ENCODE measurements at regions not wholly inside any gene's neighbourhood (a gene's known extent, or its start where the extent isn't known, plus 50 kb on each side); places are given as distances from the start of the nearest gene placed in this dataset.
"Not testable (repeated sequence)": the region's sequence is repeated elsewhere in the genome, so short reads cannot be mapped to it uniquely, and the experiment has no call there.

GRCh38 chr12:119932921-119933320, 55.8 kb upstream of the CIT start:
- H3K4me3 ChIP-seq (replicated peaks in 1 of 3; ENCODE audit: insufficient read depth in 1 of 3, low read depth in 1 of 3, low read length in 3 of 3), result no peak overlapping the region
- no peak overlapping the region for H3K27ac ChIP-seq (ENCODE audit: insufficient read depth, low read depth, low read length)
- H3K27me3 ChIP-seq (ENCODE audit: control insufficient read depth in 2 of 2, insufficient read depth in 2 of 2, low read length in 2 of 2), result no peaks in the 10 kb centered on the region
- ChIA-PET POLR2A (no interaction called here), CTCF (no interaction called here)
- intact Hi-C loops (cut with micrococcal nuclease), result no loop called here
- no peaks in the 10 kb centered on the region for H3K4me1 ChIP-seq (ENCODE audit: control insufficient read depth, extremely low read depth, insufficient read depth, low read length)
- H4K20me1 ChIP-seq (replicated peaks; ENCODE audit: control insufficient read depth, extremely low read depth, insufficient read depth, low read length), result no peaks in the 10 kb centered on the region
- H3K9me3 ChIP-seq (replicated peaks; ENCODE audit: control insufficient read depth, insufficient read depth, low read length), result no peaks in the 10 kb centered on the region
- no peak overlapping the region for H3K9ac ChIP-seq (replicated peaks; ENCODE audit: extremely low read depth, insufficient read depth, low read length)
- no peaks in the 10 kb centered on the region for H3K79me2 ChIP-seq (ENCODE audit: control insufficient read depth, insufficient read depth, low read length)
- no peak overlapping the region for H3K4me2 ChIP-seq (ENCODE audit: insufficient read depth, low read length)
- no peak for DNase-seq (ENCODE audit: low read depth, low spot score)
- dilution Hi-C loops (cut with MboI; ENCODE audit: extremely low pct_ligation_motif_present, low sequenced_read_pairs), result no loop called here
- H2AFZ ChIP-seq (ENCODE audit: low read depth, low read length), result no peak overlapping the region
- TF ChIP-seq EZH2 (IDR thresholded peaks at IDR 0.05; ENCODE audit: borderline replicate concordance, low read depth, low read length, severe bottlenecking) (no peak), JUN (IDR thresholded peaks at IDR 0.05; ENCODE audit: borderline replicate concordance, insufficient read depth, insufficient read length, low read depth) (no peak), POLR2AphosphoS5 (IDR thresholded peaks at IDR 0.05; ENCODE audit: insufficient read depth, low read depth, low read length) (no peak), GATA2 (IDR thresholded peaks at IDR 0.05; ENCODE audit: insufficient read depth, insufficient read length, low read depth, low read length) (no peak), POLR2A (IDR thresholded peaks at IDR 0.05; ENCODE audit: low read depth, low read length) (no peak), FOS (IDR thresholded peaks at IDR 0.05; ENCODE audit: borderline replicate concordance, insufficient read depth, low read length) (no peak), MYC (IDR thresholded peaks at IDR 0.05; ENCODE audit: low read depth, low read length) (no peak)
- TF ChIP-seq, protein P1, sequence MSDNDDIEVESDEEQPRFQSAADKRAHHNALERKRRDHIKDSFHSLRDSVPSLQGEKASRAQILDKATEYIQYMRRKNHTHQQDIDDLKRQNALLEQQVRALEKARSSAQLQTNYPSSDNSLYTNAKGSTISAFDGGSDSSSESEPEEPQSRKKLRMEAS (IDR thresholded peaks at IDR 0.05; ENCODE audit: insufficient read depth, insufficient read length), result no peak
- TF ChIP-seq, protein P2, sequence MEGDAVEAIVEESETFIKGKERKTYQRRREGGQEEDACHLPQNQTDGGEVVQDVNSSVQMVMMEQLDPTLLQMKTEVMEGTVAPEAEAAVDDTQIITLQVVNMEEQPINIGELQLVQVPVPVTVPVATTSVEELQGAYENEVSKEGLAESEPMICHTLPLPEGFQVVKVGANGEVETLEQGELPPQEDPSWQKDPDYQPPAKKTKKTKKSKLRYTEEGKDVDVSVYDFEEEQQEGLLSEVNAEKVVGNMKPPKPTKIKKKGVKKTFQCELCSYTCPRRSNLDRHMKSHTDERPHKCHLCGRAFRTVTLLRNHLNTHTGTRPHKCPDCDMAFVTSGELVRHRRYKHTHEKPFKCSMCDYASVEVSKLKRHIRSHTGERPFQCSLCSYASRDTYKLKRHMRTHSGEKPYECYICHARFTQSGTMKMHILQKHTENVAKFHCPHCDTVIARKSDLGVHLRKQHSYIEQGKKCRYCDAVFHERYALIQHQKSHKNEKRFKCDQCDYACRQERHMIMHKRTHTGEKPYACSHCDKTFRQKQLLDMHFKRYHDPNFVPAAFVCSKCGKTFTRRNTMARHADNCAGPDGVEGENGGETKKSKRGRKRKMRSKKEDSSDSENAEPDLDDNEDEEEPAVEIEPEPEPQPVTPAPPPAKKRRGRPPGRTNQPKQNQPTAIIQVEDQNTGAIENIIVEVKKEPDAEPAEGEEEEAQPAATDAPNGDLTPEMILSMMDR (IDR thresholded peaks at IDR 0.05; ENCODE audit: extremely low read depth in 1 of 2, insufficient read depth in 1 of 2, low read depth in 1 of 2, low read length in 2 of 2), result no peak
- no TSS peak for BruUV-seq (replicated peaks)
- FAIRE-seq, result no peak
- no peaks in the 10 kb centered on the region for H3K9me1 ChIP-seq (replicated peaks; ENCODE audit: control insufficient read depth, extremely low read depth, insufficient read depth, low read length)
- H3K36me3 ChIP-seq (ENCODE audit: control insufficient read depth in 2 of 2, extremely low read depth in 1 of 2, insufficient read depth in 2 of 2, low read length in 2 of 2), result no peaks in the 10 kb centered on the region

DNA sequence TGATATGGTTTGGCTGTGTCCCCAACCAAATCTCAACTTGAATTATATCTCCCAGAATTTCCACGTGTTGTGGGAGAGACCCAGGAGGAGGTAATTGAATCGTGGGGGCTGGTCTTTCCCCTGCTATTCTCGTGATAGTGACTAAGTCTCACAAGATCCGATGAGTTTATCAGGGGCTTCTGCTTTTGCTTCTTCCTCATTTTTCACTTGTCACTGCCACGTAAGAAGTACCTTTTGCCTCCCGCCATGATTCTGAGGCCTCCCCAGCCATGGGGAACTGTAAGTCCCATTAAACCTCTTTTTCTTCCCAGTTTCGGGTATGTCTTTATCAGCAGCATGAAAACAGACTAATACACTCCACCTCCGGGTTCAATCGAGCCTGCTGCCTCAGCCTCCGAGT, 54.3 kb upstream of the BICDL1 start:
- DNase-seq (ENCODE audit: low read depth, low spot score); H3K27me3 ChIP-seq (ENCODE audit: control insufficient read depth in 2 of 2, insufficient read depth in 2 of 2, low read length in 2 of 2); BruUV-seq (replicated peaks); H3K27ac ChIP-seq (ENCODE audit: insufficient read depth, low read depth, low read length); H3K4me3 ChIP-seq (replicated peaks in 1 of 3; ENCODE audit: insufficient read depth in 1 of 3, low read depth in 1 of 3, low read length in 3 of 3); H4K20me1 ChIP-seq (replicated peaks; ENCODE audit: control insufficient read depth, extremely low read depth, insufficient read depth, low read length); intact Hi-C loops (cut with micrococcal nuclease); H2AFZ ChIP-seq (ENCODE audit: low read depth, low read length); H3K9ac ChIP-seq (replicated peaks; ENCODE audit: extremely low read depth, insufficient read depth, low read length); H3K9me1 ChIP-seq (replicated peaks; ENCODE audit: control insufficient read depth, extremely low read depth, insufficient read depth, low read length); H3K9me3 ChIP-seq (replicated peaks; ENCODE audit: control insufficient read depth, insufficient read depth, low read length); H3K36me3 ChIP-seq (ENCODE audit: control insufficient read depth in 2 of 2, extremely low read depth in 1 of 2, insufficient read depth in 2 of 2, low read length in 2 of 2); FAIRE-seq; H3K79me2 ChIP-seq (ENCODE audit: control insufficient read depth, insufficient read depth, low read length); H3K4me1 ChIP-seq (ENCODE audit: control insufficient read depth, extremely low read depth, insufficient read depth, low read length); H3K4me2 ChIP-seq (ENCODE audit: insufficient read depth, low read length); dilution Hi-C loops (cut with MboI; ENCODE audit: extremely low pct_ligation_motif_present, low sequenced_read_pairs); POLR2A ChIA-PET: not testable (repeated sequence)
- CTCF ChIA-PET, result interaction anchor here (0.6 to 0.9 kb wide), 2 partner anchors 247 to 277 kb away, joined by 3 to 4 read pairs; no protein-coding TSS in a partner anchor

Data from endothelial cell of umbilical vein (primary cell).